ENCODE measurements at regions not wholly inside any gene's neighbourhood (a gene's known extent, or its start where the extent isn't known, plus 50 kb on each side); places are given as distances from the start of the nearest gene placed in this dataset.

GRCh38 chr4:176843710-176844109 is 51.0 kb upstream of the VEGFC start:
- no peak overlapping the region for H3K27ac ChIP-seq (ENCODE audit: low read depth in 1 of 2, low read length in 2 of 2)
- Mint-ChIP-seq H3K9me3 (no peaks in the 10 kb centered on the region), H3K4me3 (no peak overlapping the region), H3K27me3 (no peaks in the 10 kb centered on the region), H3K4me1 (ENCODE audit: low read depth) (no peaks in the 10 kb centered on the region), H3K27ac (no peak overlapping the region), H3K36me3 (ENCODE audit: low read depth) (no peaks in the 10 kb centered on the region)
- no peaks in the 10 kb centered on the region for H3K9me3 ChIP-seq (ENCODE audit: control insufficient read depth in 1 of 2, insufficient read depth in 1 of 2, low read length in 2 of 2)
- POLR2A ChIA-PET, result no interaction called here
- intact Hi-C loops (cut with DNase I, micrococcal nuclease), result no loop called here
- no peaks in the 10 kb centered on the region for H3K4me1 ChIP-seq (ENCODE audit: insufficient read depth, low read length)
- no peak for DNase-seq
- CTCF ChIA-PET, result no interaction called here
- H3K36me3 ChIP-seq (ENCODE audit: insufficient read depth, low read length), result no peaks in the 10 kb centered on the region
- ATAC-seq (ENCODE audit: poor library complexity), result no peak
- H3K4me3 ChIP-seq (ENCODE audit: low read length), result no peak overlapping the region
- no peaks in the 10 kb centered on the region for H3K27me3 ChIP-seq (ENCODE audit: control insufficient read depth in 1 of 2, insufficient read depth in 2 of 2, low read length in 2 of 2)
- no peak for TF ChIP-seq CTCF (IDR thresholded peaks at IDR 0.05)

GRCh38 chr4:176844448-176844847 is 51.7 kb upstream of the VEGFC start:
- no peak for DNase-seq
- H3K4me3 ChIP-seq (ENCODE audit: low read length), result no peak overlapping the region
- no peaks in the 10 kb centered on the region for H3K27me3 ChIP-seq (ENCODE audit: control insufficient read depth in 1 of 2, insufficient read depth in 2 of 2, low read length in 2 of 2)
- Mint-ChIP-seq H3K27ac (no peak overlapping the region), H3K9me3 (peaks cover 3% of the 10 kb centered on the region), H3K36me3 (ENCODE audit: low read depth) (no peaks in the 10 kb centered on the region), H3K27me3 (no peaks in the 10 kb centered on the region), H3K4me1 (ENCODE audit: low read depth) (no peaks in the 10 kb centered on the region), H3K4me3 (no peak overlapping the region)
- H3K9me3 ChIP-seq (ENCODE audit: control insufficient read depth in 1 of 2, insufficient read depth in 1 of 2, low read length in 2 of 2), result no peaks in the 10 kb centered on the region
- ChIA-PET CTCF (interaction anchor here (0.6 kb wide), 1 partner anchor 30 kb away, joined by 3 read pairs; no protein-coding TSS in a partner anchor), POLR2A (no interaction called here)
- intact Hi-C loops (cut with DNase I, micrococcal nuclease), result no loop called here
- H3K36me3 ChIP-seq (ENCODE audit: insufficient read depth, low read length), result no peaks in the 10 kb centered on the region
- TF ChIP-seq CTCF (IDR thresholded peaks at IDR 0.05), result no peak
- H3K27ac ChIP-seq (ENCODE audit: low read depth in 1 of 2, low read length in 2 of 2), result no peak overlapping the region
- ATAC-seq (ENCODE audit: poor library complexity), result no peak
- H3K4me1 ChIP-seq (ENCODE audit: insufficient read depth, low read length), result no peaks in the 10 kb centered on the region

- Histone ChIP-seq H3K27me3 (ENCODE audit: control insufficient read depth in 1 of 2, insufficient read depth in 2 of 2, low read length in 2 of 2) (no peaks in the 10 kb centered on the region), H3K36me3 (ENCODE audit: insufficient read depth, low read length) (no peaks in the 10 kb centered on the region), H3K27ac (ENCODE audit: low read depth in 1 of 2, low read length in 2 of 2) (no peak overlapping the region), H3K9me3 (ENCODE audit: control insufficient read depth in 1 of 2, insufficient read depth in 1 of 2, low read length in 2 of 2) (no peaks in the 10 kb centered on the region), H3K4me1 (ENCODE audit: insufficient read depth, low read length) (no peaks in the 10 kb centered on the region), H3K4me3 (ENCODE audit: low read length) (no peak overlapping the region)
- CTCF ChIA-PET, result no interaction called here
- Mint-ChIP-seq H3K9me3 (peaks cover 4% of the 10 kb centered on the region), H3K4me1 (ENCODE audit: low read depth) (no peaks in the 10 kb centered on the region), H3K27me3 (no peaks in the 10 kb centered on the region), H3K27ac (no peak overlapping the region), H3K4me3 (no peak overlapping the region), H3K36me3 (ENCODE audit: low read depth) (no peaks in the 10 kb centered on the region)
- TF ChIP-seq CTCF (IDR thresholded peaks at IDR 0.05), result no peak
- POLR2A ChIA-PET, result no interaction called here
- intact Hi-C loops (cut with DNase I, micrococcal nuclease), result no loop called here
- no peak for ATAC-seq (ENCODE audit: poor library complexity)
- no peak for DNase-seq
These were observed 52.9 kb upstream of the VEGFC start for GRCh38 chr4:176845636-176846035.

All from CD4-positive, alpha-beta T cell (primary cell).